H1 (cell line): ENCODE measurements at regions not wholly inside any gene's neighbourhood (a gene's known extent, or its start where the extent isn't known, plus 50 kb on each side); places are given as distances from the start of the nearest gene placed in this dataset.

Experiments used
- BCL11A ChIP-seq, 2 experiments: IDR thresholded peaks; one replicate each; pipeline ENCODE4 v1.6.1; 2011; ENCODE audit warnings: low read depth in 2 of 2, low read length in 2 of 2, mild to moderate bottlenecking in 2 of 2
- CEBPB ChIP-seq: IDR thresholded peaks from 2 replicates; pipeline ENCODE4 v1.6.1; 2012; ENCODE audit warnings: low read depth, low read length
- CTCF ChIP-seq, 3 experiments: IDR thresholded peaks; 1 replicate in 2 of 3; 2 replicates in 1 of 3; pipeline versions ENCODE4 v1.5.1 to v1.6.1; 2011; ENCODE audit warnings: low read length in 3 of 3, mild to moderate bottlenecking in 3 of 3, inconsistent platforms in 2 of 3, low read depth in 1 of 3, moderate library complexity in 1 of 3; ENCODE audit not compliant: insufficient read depth in 1 of 3; ENCODE audit errors: control extremely low read depth in 1 of 3
- EZH2 ChIP-seq: fragments of 200-600 bp; sonication (generic); IDR thresholded peaks from 2 replicates; pipeline ENCODE4 v1.7.1; 2012; ENCODE audit warnings: low read depth, mild to moderate bottlenecking, moderate library complexity, low read length, inconsistent platforms; ENCODE audit not compliant: severe bottlenecking
- GABPA ChIP-seq: IDR thresholded peaks from 2 replicates; pipeline ENCODE4 v1.6.1; 2011; ENCODE audit warnings: mild to moderate bottlenecking, low read length, moderate library complexity, borderline replicate concordance; ENCODE audit not compliant: insufficient read depth
- JUN ChIP-seq: IDR thresholded peaks from 2 replicates; pipeline ENCODE4 v1.6.1; 2011; ENCODE audit warnings: low read depth, mild to moderate bottlenecking, improper control_type of control experiment, low read length
- JUND ChIP-seq: IDR thresholded peaks from 2 replicates; pipeline ENCODE4 v1.6.1; 2011; ENCODE audit warnings: mild to moderate bottlenecking, improper control_type of control experiment, low read length
- POLR2A ChIP-seq, 2 experiments: IDR thresholded peaks; 1 replicate in 1 of 2; 2 replicates in 1 of 2; pipeline ENCODE4 v1.6.1; 2011; ENCODE audit warnings: low read depth in 2 of 2, low read length in 2 of 2, mild to moderate bottlenecking in 2 of 2; ENCODE audit errors: control extremely low read depth in 1 of 2
- POLR2AphosphoS5 ChIP-seq: IDR thresholded peaks from 2 replicates; pipeline ENCODE4 v1.6.1; 2011; ENCODE audit warnings: low read depth, low read length
- RAD21 ChIP-seq, 2 experiments: IDR thresholded peaks in 1 of 2; conservative IDR thresholded peaks in 1 of 2; 2 replicates each; pipeline ENCODE4 v1.6.1; 2011; ENCODE audit warnings: low read depth in 2 of 2, low read length in 2 of 2, improper control_type of control experiment in 1 of 2, inconsistent platforms in 1 of 2, mild to moderate bottlenecking in 1 of 2, moderate library complexity in 1 of 2
- SIN3A ChIP-seq, 2 experiments: IDR thresholded peaks in 1 of 2; conservative IDR thresholded peaks in 1 of 2; 2 replicates each; pipeline ENCODE4 v1.6.1; 2011 to 2012; ENCODE audit warnings: low read length in 2 of 2, improper control_type of control experiment in 1 of 2, low read depth in 1 of 2, mild to moderate bottlenecking in 1 of 2
- SP1 ChIP-seq: IDR thresholded peaks from 2 replicates; pipeline ENCODE4 v1.6.1; 2011; ENCODE audit warnings: low read depth, low read length
- SRF ChIP-seq: IDR thresholded peaks from 2 replicates; pipeline ENCODE4 v1.6.1; 2011; ENCODE audit warnings: mild to moderate bottlenecking, low read depth, low read length, moderate library complexity

DNA sequence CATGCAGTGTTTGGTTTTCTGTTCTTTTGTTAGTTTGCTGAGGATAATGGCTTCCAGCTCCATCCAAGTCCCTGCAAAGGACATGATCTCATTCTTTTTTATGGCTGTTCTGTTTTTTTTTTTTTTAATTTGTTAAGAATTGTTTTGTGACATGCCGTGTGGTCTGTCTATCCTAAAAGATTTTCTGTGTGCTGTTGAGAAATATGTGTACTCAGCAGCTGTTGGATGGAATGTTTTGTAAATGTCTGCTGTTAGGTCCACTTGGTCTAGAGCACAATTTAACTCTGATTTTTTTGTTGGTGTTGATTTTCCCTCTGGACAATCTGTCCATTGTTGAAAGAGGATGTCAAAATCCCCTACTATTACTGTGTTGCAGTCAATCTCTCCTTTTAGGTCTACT lies 80.4 kb upstream of the WDR75 start:
- TF ChIP-seq JUN (no peak), CTCF (IDR thresholded peaks at IDR 0.05; ENCODE audit: control extremely low read depth in 1 of 3, insufficient read depth in 1 of 3, low read depth in 1 of 3, low read length in 3 of 3) (no peak), CEBPB (no peak), SRF (no peak), RAD21 (IDR thresholded peaks at IDR 0.05 in 1 of 2, conservative IDR thresholded peaks at IDR 0.05 in 1 of 2; ENCODE audit: low read depth in 2 of 2, low read length in 2 of 2) (no peak), POLR2A (IDR thresholded peaks at IDR 0.05; ENCODE audit: control extremely low read depth in 1 of 2, low read depth in 2 of 2, low read length in 2 of 2) (no peak), POLR2AphosphoS5 (no peak), BCL11A (IDR thresholded peaks at IDR 0.05; ENCODE audit: low read depth in 2 of 2, low read length in 2 of 2) (no peak), JUND (no peak), SP1 (no peak), GABPA (no peak), SIN3A (conservative IDR thresholded peaks at IDR 0.05 in 1 of 2, IDR thresholded peaks at IDR 0.05 in 1 of 2; ENCODE audit: low read depth in 1 of 2, low read length in 2 of 2) (no peak), EZH2 (no peak)
